HFFc6 (cell line): ENCODE measurements at regions not wholly inside any gene's neighbourhood (a gene's known extent, or its start where the extent isn't known, plus 50 kb on each side); places are given as distances from the start of the nearest gene placed in this dataset.

Experiments
- DNase-seq: peaks from one replicate; pipeline ENCODE4 v3.0.0-alpha.2; 2018
- H3K27ac Mint-ChIP-seq: 2 replicates; pipeline ENCODE4 v1.8.0; 2020; ENCODE audit warnings: mild to moderate bottlenecking, mixed read lengths
- H3K27me3 Mint-ChIP-seq: 2 replicates; pipeline ENCODE4 v1.8.0; 2021; ENCODE audit warnings: mild to moderate bottlenecking, moderate library complexity, mixed read lengths; ENCODE audit not compliant: insufficient read depth
- H3K36me3 Mint-ChIP-seq: 2 replicates; pipeline ENCODE4 v1.8.0; 2021; ENCODE audit warnings: low read depth, mixed read lengths
- H3K4me1 Mint-ChIP-seq: 2 replicates; pipeline ENCODE4 v1.8.0; 2020; ENCODE audit warnings: low read depth, mixed read lengths
- H3K4me3 Mint-ChIP-seq: 2 replicates; pipeline ENCODE4 v1.8.0; 2020; ENCODE audit warnings: mild to moderate bottlenecking, moderate library complexity, mixed read lengths
- H3K9me3 Mint-ChIP-seq: 2 replicates; pipeline ENCODE4 v1.8.0; 2020; ENCODE audit warnings: mild to moderate bottlenecking, mixed read lengths
- CTCF ChIP-seq: fragments of 200-600 bp; sonication (generic); IDR thresholded peaks from 2 replicates; pipeline ENCODE4 v1.5.0; 2021; ENCODE audit warnings: antibody characterized with exemption, mild to moderate bottlenecking

GRCh38 chr9:108158236-108158995, 668.8 kb upstream of the KLF4 start:
- H3K4me1 Mint-ChIP-seq: no peaks in the 10 kb centered on the region
- H3K36me3 Mint-ChIP-seq: no peaks in the 10 kb centered on the region
- no peak overlapping the region for H3K4me3 Mint-ChIP-seq
- DNase-seq: no peak
- H3K9me3 Mint-ChIP-seq: no peaks in the 10 kb centered on the region
- H3K27me3 Mint-ChIP-seq: no peaks in the 10 kb centered on the region
- no peak overlapping the region for H3K27ac Mint-ChIP-seq
- TF ChIP-seq CTCF: no peak

DNA sequence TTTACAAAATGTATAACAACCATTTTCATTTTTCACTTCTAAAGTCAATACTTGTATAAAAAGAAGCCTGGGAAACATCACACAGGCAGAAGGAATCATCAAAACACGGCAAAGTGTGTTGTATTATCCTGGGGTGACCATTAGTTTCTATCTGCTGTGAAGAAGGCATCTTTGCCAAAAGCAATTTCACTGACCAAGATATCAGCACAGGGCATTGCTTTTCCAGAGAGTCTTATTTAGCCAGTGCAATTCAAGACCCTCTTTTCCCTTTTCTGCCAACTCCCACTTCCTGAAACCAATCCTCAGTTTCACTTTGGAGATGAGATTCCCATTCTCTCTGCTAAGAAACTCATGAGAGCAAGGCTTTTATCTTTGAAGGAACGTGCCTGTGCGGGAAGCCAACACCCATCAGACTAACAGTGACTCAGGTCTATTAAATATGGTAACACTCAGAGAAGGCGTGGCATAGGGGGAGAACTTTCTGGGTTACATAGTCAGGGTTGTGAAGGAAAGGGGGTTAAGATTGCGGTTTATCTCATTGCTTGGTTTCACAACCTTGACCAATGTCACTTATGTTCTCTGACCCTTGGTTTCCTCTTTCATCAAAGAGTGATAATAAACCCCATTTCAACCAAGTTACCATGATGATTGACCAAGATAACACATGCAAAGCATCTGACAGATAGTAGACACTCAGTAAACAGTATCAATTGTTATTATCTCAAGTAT, 666.9 kb upstream of the KLF4 start:
- Mint-ChIP-seq H3K4me1 (no peaks in the 10 kb centered on the region), H3K27me3 (no peaks in the 10 kb centered on the region), H3K27ac (no peak overlapping the region), H3K9me3 (no peaks in the 10 kb centered on the region), H3K4me3 (no peak overlapping the region), H3K36me3 (no peaks in the 10 kb centered on the region)
- no peak for TF ChIP-seq CTCF
- no peak for DNase-seq

- DNase-seq: no peak
- no peak for TF ChIP-seq CTCF
- no peak overlapping the region for H3K4me3 Mint-ChIP-seq
- no peaks in the 10 kb centered on the region for H3K27me3 Mint-ChIP-seq
- H3K36me3 Mint-ChIP-seq: no peaks in the 10 kb centered on the region
- H3K9me3 Mint-ChIP-seq: no peaks in the 10 kb centered on the region
- H3K4me1 Mint-ChIP-seq: no peaks in the 10 kb centered on the region
- H3K27ac Mint-ChIP-seq: no peak overlapping the region
Observed at GRCh38 chr9:108153416-108153815, 663.8 kb upstream of the KLF4 start.

DNA sequence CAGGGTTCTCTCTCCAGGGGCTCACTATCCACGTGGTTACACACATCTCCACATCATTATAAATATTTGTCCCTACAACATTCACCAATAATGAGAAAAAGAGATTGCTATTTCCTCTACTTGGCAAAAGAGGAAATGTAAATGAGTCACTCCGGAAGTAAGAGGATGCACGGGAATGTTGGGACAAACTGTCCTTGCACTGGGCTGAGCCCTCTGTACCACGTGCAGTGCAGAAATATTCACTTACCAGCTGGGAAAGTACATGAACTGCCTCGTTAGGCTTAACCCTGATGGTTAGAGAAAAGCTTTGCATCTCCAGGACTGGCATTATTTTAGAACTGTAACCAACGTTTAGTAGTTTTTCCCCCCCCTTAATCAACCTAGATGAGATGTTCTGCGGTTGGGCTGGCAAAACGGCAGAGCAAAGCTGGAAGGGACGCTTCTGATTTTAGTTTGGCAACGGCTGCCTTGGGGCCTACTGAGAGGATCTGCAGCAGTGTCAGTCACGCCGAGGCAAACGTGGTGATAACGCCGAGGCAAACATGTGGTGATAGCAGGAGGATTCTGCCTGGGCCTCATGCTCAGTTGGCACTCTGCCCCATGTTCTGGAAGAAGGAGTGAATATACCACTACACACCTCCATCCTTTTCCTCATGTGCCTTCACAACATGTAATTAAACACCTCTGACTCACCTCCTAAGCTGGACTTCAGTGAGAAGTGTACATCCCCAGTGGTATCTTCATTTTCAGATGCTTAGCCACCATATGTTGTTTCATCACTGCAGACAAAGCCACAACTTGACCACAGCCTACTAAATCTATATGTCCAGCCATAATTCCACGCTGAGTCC, 661.4 kb upstream of the KLF4 start:
- Mint-ChIP-seq H3K4me1 (no peaks in the 10 kb centered on the region), H3K27ac (no peak overlapping the region), H3K4me3 (no peak overlapping the region), H3K27me3 (no peaks in the 10 kb centered on the region), H3K9me3 (peaks cover 15% of the 10 kb centered on the region), H3K36me3 (no peaks in the 10 kb centered on the region)
- no peak for TF ChIP-seq CTCF
- DNase-seq: no peak

DNA sequence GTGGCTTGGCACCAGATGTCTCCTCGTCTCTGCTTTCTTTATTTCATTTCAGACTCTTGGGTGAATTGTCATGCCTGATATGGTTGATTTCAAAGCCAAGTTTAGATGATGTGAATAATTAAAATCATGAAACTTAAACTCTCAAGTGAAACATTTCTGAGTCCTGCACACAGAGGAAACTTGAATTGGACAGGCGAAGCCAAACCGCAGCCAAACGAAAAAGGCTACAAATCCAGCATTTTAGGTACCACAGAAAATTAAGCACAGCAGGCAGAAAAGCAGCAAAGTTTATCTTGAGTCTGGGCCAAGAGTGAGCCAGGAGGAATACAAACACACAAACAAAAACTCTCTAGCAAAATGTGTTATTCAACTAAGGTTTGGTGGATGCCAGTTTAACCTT, 659.8 kb upstream of the KLF4 start:
- Mint-ChIP-seq H3K9me3 (peaks cover 15% of the 10 kb centered on the region), H3K36me3 (no peaks in the 10 kb centered on the region), H3K27me3 (no peaks in the 10 kb centered on the region), H3K4me1 (no peaks in the 10 kb centered on the region), H3K27ac (no peak overlapping the region), H3K4me3 (no peak overlapping the region)
- no peak for TF ChIP-seq CTCF
- DNase-seq: no peak
